LoVo (cell line): ENCODE measurements at regions not wholly inside any gene's neighbourhood (a gene's known extent, or its start where the extent isn't known, plus 50 kb on each side); places are given as distances from the start of the nearest gene placed in this dataset.
"Not testable (repeated sequence)": the region's sequence is repeated elsewhere in the genome, so short reads cannot be mapped to it uniquely, and the experiment has no call there.

Experiments used
- DNase-seq: peaks from one replicate; pipeline ENCODE4 v3.0.0-alpha.2; 2016; ENCODE audit warnings: low spot score

GRCh38 chr22:44650806-44651205, 51.2 kb upstream of the PRR5 start:
- no peak for DNase-seq

DNA sequence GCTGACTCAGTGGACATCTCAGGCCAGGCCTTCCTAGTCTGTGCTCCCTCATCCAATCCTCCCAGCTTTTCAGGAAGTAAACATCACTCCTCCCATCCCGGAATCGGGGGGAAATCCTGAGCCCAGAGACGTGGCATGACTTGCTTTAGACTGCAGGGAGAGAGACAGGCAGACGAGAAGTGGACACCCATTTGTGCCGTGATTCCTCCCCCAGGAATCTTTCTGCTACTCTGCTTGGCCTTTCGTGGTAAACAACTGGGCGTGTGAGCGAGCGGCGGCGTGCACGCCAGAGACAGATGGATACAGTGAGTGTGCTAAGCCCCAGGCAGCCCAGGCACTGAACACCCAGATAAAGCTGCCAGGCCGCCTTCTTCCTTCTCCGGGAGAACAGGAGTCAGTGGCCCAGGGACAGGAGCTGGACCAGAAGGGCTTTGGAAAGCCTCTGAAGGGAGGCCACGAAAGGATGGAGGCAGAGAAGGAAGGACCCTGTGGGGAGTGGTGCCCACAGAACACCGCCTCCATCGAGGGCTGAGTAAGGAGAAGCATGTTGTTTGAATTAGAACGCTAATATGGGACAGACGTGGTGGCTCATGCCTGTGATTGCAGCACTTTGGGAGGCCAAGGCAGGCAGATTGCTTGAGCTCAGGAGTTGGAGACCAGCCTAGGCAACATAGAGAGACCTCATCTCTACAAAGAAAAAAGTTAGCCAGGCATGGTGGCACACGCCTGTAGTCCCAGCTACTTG, 53.0 kb upstream of the PRR5 start:
- no peak for DNase-seq

DNA sequence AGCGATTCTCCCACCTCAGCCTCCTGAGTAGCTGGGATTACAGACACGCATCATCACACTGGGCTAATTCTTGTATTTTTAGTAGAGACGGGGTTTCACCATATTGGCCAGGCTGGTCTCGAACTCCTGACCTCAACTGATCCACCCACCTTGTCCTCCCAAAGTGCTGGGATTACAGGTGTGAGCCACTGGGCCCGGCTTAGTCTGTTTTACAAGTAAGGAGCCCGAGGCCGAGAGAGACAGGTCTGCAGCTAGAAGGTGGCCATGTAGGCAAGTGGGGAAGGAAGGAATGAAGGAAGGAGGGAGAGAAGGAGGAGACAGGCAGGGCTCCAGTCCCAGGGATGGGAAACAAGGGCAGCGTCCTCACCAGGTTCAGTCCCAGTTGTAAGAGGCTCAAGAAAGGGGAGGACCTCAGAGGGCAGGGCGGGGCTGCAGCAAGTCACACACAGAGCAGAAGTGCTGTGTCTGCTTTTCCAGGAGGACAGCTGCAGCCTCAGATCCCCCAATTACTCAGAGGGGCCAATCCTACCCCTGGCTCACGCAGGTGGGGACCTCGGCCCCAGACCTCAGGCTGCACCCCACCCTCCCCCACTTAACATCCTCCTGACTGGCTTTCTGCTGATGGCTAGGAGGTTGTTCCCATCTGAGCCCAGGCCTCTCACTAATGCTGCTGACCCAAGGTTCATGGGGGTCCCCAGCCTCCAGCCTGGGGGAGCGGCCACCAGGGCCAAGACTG, 53.8 kb upstream of the PRR5 start:
- no peak for DNase-seq

GRCh38 chr22:44647141-44647540, 54.9 kb upstream of the PRR5 start:
- DNase-seq: no peak

GRCh38 chr22:44646668-44647067, 55.3 kb upstream of the PRR5 start:
- no peak for DNase-seq

DNA sequence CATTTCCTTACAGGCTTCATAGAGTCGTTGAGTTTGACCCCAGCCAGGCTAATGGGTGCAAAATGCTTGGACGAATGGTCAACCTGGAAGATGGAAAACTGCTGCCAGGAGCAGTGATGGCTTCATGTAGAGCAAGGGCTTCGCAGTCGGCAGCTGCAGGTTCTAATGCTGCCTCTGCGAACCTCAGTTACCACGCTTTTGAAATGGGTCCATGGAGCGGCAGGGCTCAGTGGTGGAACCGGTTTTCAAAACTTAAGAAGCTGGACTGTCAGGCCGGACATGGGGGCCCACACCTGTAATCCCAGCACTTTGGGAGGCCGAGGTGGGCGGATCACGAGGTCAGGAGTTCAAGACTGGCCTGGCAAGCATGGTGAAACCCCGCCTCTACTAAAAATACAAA, 55.9 kb upstream of the PRR5 start:
- DNase-seq: no peak

- no peak for DNase-seq
These were observed 56.5 kb upstream of the PRR5 start for GRCh38 chr22:44645531-44645930.

DNA sequence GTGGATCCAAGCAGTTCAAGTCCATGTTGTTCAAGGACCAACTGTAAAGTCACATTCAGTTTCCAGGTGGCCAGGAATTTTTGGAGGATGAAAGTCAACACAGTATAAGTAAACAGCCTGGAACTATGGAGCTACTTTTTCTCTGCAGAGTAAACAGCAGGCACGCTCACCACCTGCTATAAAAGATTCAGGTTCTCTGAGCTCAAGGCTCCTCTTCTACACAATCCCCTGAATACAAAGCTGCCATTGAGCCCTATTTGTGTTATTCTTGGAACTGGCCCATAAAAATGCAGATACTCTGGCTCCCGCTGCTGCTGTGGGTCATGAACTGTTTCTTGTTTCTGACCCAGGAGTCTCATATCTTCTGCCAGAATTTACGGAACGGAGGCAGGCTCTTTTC, 56.9 kb upstream of the PRR5 start:
- DNase-seq: no peak

GRCh38 chr22:44643526-44644101, 58.4 kb upstream of the PRR5 start:
- not testable (repeated sequence) for DNase-seq

DNA sequence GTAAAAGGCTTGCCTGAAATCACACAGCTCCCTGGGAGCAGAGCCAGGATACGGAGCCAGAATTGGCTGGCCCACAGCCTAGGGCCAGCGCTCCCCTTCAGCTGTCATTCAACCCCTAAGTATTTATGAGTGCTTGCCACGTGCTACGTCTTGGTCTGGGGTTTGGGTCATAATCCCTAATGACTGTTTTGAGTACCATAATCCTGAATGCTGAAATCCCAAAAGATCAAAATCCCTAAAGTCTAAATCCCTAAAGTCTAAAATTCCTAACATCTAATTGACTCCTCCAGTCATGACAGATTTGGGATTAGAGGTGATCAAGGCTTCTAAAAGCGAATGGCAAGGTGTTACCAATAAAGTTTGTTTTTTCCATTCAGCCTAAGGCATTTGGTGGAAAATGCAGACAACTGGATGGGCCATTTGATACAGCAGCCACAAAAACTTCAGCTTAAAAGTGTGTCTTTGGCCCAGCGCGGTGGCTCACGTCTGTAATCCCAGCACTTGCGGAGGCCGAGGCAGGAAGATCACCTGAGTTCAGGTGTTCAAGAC, 59.8 kb upstream of the PRR5 start:
- DNase-seq: no peak

GRCh38 chr22:44640618-44641155, 61.3 kb upstream of the PRR5 start:
- no peak for DNase-seq

GRCh38 chr22:44639891-44640617, 62.0 kb upstream of the PRR5 start:
- DNase-seq: no peak

GRCh38 chr22:44638971-44639760, 62.8 kb upstream of the PRR5 start:
- no peak for DNase-seq

- DNase-seq: not testable (repeated sequence)
These were observed 65.3 kb upstream of the PRR5 start for GRCh38 chr22:44636502-44637206.

DNA sequence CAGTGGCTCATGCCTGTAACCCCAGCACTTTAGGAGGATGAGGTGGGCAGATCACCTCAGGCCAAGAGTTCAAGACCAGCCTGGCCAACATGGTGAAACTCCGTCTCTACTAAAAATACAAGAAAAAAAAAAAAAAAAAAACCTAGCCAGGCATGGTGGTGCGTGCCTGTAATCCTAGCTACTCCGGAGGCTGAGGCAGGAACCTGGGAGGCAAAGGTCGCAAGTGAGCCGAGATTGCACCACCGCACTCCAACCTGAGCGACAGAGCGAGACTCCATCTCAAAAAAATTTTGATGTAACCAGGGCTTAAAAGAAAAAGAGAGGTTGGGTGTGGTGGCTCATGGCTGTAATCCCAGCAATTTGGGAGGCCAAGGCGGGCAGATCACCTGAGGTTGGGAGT, 66.4 kb upstream of the PRR5 start:
- not testable (repeated sequence) for DNase-seq

- no peak for DNase-seq
These were observed 67.3 kb upstream of the PRR5 start for GRCh38 chr22:44634426-44635321.

- DNase-seq: no peak
These were observed 68.4 kb upstream of the PRR5 start for GRCh38 chr22:44633647-44634046.

DNA sequence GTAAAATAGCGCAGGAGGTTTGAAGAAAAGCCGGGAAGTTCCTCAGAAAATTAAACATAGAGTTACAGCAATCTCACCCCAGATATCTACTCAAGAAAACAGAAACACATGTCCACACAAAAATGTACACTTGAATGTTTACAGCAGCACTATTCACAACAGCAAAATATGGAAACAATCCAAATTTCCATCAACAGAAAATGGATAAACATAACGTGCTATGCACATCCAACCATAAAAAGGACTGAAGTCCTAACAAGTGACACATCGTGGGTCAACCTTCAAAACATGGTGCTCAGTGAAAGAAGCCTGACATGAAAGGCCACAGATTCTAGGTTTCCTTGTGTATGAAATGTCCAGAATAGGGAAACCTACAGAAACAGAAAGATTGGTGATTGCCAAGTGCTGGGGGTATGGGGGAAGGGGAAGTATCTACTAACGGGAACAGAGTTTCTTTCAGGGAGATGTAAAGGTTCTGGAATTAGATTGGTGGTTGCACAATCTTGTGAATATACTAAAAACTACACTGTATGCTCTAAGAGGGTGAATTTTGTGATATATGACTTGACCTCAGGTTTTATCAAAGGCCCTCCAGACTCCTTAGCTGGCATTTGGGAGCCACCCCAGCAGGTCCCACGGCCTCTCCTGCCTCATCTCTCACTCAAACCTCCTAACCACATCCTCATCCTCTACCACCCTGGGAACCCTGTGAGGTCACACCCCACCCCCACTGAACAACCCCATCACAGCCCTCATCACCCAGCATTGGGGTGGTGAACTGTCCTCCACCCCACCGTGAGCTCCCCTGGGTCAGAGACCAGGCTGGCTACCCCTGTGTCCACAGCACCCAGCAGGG, 69.2 kb upstream of the PRR5 start:
- DNase-seq: no peak

- DNase-seq: no peak
These were observed 71.2 kb upstream of the PRR5 start for GRCh38 chr22:44630826-44631225.
